ENCODE measurements at regions not wholly inside any gene's neighbourhood (a gene's known extent, or its start where the extent isn't known, plus 50 kb on each side); places are given as distances from the start of the nearest gene placed in this dataset.

DNA sequence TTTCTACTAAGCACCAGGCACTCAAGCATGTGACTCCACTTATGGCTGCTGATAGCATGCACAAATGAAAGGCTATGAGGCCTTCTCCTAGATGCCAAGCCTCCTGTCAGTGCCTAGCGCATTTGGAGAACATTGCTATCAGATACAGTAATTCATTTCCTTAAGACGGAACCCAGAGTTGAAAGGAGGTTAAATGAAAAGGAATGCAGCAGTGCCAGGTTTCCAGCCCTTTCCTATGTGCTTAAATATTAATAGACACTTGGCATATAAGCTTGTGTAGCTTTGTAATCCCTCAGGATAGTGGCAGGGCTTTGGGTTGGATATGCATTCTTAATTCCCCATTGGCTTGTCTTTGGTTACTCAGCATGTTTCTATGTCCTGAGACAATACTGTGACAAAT, 140.1 kb upstream of the FRY start:
- no peak overlapping the region for H3K4me3 ChIP-seq (ENCODE audit: low read depth, low read length)
- no peak for TF ChIP-seq CTCF (IDR thresholded peaks at IDR 0.05; ENCODE audit: low read depth, low read length, missing control alignments)
- DNase-seq (ENCODE audit: low read depth), result no peak

GRCh38 chr13:31894931-31895330, 136.6 kb upstream of the FRY start:
- TF ChIP-seq CTCF (IDR thresholded peaks at IDR 0.05; ENCODE audit: low read depth, low read length, missing control alignments), result no peak
- no peak for DNase-seq (ENCODE audit: low read depth)

GRCh38 chr13:31895691-31896090, 135.9 kb upstream of the FRY start:
- no peak for DNase-seq (ENCODE audit: low read depth)
- TF ChIP-seq CTCF (IDR thresholded peaks at IDR 0.05; ENCODE audit: low read depth, low read length, missing control alignments), result no peak
- no peak overlapping the region for H3K4me3 ChIP-seq (ENCODE audit: low read depth, low read length)

More at GRCh38 chr13:31894931-31895330, 136.6 kb upstream of the FRY start:
- H3K4me3 ChIP-seq (ENCODE audit: low read depth, low read length), result no peak overlapping the region

GRCh38 chr13:31896427-31896826, 135.1 kb upstream of the FRY start:
- DNase-seq (ENCODE audit: low read depth), result no peak
- H3K4me3 ChIP-seq (ENCODE audit: low read depth, low read length), result no peak overlapping the region
- no peak for TF ChIP-seq CTCF (IDR thresholded peaks at IDR 0.05; ENCODE audit: low read depth, low read length, missing control alignments)

DNA sequence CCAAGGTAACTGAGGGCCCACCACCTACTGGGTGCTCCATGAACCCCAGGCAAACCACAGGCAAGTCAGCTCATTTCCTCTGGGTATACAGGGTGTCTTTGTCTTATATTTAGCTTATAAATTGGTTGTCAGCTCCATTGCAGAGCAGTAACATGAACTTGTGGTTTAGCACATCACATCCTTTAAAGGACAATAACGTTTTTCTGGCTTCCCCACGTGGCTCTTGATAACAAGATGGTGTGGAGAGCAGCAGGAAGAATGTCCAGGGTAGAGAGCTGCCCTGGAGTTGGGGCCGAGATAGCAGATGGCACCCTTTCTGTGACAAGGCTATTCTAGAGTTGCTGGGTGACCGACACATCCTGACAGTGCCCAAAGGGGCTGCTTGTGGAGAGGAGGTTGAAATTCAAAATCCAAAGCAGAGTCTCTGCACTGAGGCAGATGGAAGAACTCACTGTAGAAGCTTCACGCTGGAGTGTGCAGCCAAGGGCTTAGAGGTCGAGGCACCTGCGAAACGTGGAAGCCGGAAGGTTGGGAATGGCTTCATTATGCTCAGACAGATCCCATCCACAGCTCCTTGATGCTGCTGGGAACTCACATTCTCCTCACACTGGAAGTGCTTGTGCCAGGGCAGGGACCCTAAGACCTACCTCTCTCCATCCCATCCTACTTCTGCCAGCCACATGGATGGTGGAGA, 133.0 kb upstream of the FRY start:
- H3K4me3 ChIP-seq (ENCODE audit: low read depth, low read length), result no peak overlapping the region
- no peak for DNase-seq (ENCODE audit: low read depth)
- TF ChIP-seq CTCF (IDR thresholded peaks at IDR 0.05; ENCODE audit: low read depth, low read length, missing control alignments), result no peak

DNA sequence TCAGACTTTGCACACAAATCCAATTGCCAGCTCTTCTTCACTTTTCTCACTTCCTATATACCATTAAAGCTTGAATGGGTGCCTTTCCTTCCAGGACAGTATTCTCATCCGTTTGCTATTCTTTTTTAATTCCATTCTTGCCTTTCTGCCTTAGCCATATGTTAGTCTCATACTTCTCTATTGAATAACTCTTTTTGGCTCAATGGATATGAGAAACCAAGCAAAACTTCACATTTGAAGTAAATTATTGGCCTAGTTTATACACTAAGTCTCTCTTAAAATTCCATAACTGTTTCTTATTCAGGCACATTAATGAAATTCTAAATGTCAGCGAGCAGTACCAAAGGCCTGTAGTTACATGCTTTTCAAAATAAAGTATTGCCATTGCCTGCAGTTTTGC, 129.6 kb upstream of the FRY start:
- DNase-seq (ENCODE audit: low read depth), result no peak
- no peak for TF ChIP-seq CTCF (IDR thresholded peaks at IDR 0.05; ENCODE audit: low read depth, low read length, missing control alignments)
- H3K4me3 ChIP-seq (ENCODE audit: low read depth, low read length), result no peak overlapping the region
